ENCODE measurements at regions not wholly inside any gene's neighbourhood (a gene's known extent, or its start where the extent isn't known, plus 50 kb on each side); places are given as distances from the start of the nearest gene placed in this dataset.

- TF ChIP-seq, protein P1, sequence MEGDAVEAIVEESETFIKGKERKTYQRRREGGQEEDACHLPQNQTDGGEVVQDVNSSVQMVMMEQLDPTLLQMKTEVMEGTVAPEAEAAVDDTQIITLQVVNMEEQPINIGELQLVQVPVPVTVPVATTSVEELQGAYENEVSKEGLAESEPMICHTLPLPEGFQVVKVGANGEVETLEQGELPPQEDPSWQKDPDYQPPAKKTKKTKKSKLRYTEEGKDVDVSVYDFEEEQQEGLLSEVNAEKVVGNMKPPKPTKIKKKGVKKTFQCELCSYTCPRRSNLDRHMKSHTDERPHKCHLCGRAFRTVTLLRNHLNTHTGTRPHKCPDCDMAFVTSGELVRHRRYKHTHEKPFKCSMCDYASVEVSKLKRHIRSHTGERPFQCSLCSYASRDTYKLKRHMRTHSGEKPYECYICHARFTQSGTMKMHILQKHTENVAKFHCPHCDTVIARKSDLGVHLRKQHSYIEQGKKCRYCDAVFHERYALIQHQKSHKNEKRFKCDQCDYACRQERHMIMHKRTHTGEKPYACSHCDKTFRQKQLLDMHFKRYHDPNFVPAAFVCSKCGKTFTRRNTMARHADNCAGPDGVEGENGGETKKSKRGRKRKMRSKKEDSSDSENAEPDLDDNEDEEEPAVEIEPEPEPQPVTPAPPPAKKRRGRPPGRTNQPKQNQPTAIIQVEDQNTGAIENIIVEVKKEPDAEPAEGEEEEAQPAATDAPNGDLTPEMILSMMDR (IDR thresholded peaks at IDR 0.05) = no peak
- TF ChIP-seq NR2C2 (CRISPR knock-in tag; IDR thresholded peaks at IDR 0.05) (no peak), MAX (CRISPR knock-in tag; IDR thresholded peaks at IDR 0.05) (no peak), ZSCAN18 (CRISPR knock-in tag; IDR thresholded peaks at IDR 0.05) (no peak), ZNF512 (CRISPR knock-in tag; IDR thresholded peaks at IDR 0.05; ENCODE audit: borderline replicate concordance) (no peak), ZNF263 (CRISPR knock-in tag; IDR thresholded peaks at IDR 0.05; ENCODE audit: low read depth) (no peak)
- TF ChIP-seq, protein P2, sequence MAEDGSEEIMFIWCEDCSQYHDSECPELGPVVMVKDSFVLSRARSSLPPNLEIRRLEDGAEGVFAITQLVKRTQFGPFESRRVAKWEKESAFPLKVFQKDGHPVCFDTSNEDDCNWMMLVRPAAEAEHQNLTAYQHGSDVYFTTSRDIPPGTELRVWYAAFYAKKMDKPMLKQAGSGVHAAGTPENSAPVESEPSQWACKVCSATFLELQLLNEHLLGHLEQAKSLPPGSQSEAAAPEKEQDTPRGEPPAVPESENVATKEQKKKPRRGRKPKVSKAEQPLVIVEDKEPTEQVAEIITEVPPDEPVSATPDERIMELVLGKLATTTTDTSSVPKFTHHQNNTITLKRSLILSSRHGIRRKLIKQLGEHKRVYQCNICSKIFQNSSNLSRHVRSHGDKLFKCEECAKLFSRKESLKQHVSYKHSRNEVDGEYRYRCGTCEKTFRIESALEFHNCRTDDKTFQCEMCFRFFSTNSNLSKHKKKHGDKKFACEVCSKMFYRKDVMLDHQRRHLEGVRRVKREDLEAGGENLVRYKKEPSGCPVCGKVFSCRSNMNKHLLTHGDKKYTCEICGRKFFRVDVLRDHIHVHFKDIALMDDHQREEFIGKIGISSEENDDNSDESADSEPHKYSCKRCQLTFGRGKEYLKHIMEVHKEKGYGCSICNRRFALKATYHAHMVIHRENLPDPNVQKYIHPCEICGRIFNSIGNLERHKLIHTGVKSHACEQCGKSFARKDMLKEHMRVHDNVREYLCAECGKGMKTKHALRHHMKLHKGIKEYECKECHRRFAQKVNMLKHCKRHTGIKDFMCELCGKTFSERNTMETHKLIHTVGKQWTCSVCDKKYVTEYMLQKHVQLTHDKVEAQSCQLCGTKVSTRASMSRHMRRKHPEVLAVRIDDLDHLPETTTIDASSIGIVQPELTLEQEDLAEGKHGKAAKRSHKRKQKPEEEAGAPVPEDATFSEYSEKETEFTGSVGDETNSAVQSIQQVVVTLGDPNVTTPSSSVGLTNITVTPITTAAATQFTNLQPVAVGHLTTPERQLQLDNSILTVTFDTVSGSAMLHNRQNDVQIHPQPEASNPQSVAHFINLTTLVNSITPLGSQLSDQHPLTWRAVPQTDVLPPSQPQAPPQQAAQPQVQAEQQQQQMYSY (CRISPR knock-in tag; IDR thresholded peaks at IDR 0.05) = no peak
- TF ChIP-seq, protein P3, sequence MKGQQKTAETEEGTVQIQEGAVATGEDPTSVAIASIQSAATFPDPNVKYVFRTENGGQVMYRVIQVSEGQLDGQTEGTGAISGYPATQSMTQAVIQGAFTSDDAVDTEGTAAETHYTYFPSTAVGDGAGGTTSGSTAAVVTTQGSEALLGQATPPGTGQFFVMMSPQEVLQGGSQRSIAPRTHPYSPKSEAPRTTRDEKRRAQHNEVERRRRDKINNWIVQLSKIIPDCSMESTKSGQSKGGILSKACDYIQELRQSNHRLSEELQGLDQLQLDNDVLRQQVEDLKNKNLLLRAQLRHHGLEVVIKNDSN (CRISPR knock-in tag; IDR thresholded peaks at IDR 0.05) = no peak
- TF ChIP-seq, protein P4, sequence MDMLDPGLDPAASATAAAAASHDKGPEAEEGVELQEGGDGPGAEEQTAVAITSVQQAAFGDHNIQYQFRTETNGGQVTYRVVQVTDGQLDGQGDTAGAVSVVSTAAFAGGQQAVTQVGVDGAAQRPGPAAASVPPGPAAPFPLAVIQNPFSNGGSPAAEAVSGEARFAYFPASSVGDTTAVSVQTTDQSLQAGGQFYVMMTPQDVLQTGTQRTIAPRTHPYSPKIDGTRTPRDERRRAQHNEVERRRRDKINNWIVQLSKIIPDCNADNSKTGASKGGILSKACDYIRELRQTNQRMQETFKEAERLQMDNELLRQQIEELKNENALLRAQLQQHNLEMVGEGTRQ (CRISPR knock-in tag; IDR thresholded peaks at IDR 0.05) = no peak
- TF ChIP-seq, protein P5, sequence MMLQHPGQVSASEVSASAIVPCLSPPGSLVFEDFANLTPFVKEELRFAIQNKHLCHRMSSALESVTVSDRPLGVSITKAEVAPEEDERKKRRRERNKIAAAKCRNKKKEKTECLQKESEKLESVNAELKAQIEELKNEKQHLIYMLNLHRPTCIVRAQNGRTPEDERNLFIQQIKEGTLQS (CRISPR knock-in tag; conservative IDR thresholded peaks at IDR 0.05) = no peak
Measured at GRCh38 chr7:22663357-22663718, 63.7 kb upstream of the IL6 start.

All from WTC11 (cell line).